Fibroblast of peridontal ligament (primary cell): ENCODE measurements at regions not wholly inside any gene's neighbourhood (a gene's known extent, or its start where the extent isn't known, plus 50 kb on each side); places are given as distances from the start of the nearest gene placed in this dataset.

Experiments
- DNase-seq: peaks from one replicate; pipeline ENCODE4 v3.0.0-alpha.2; 2010; ENCODE audit errors: extremely low read depth

- DNase-seq: no peak
Observed at GRCh38 chr9:91130796-91131318, 230.9 kb downstream of the AUH start.

- peak; percentile 97 for DNase-seq
Observed at GRCh38 chr9:91131433-91131839, 230.3 kb downstream of the AUH start.

DNA sequence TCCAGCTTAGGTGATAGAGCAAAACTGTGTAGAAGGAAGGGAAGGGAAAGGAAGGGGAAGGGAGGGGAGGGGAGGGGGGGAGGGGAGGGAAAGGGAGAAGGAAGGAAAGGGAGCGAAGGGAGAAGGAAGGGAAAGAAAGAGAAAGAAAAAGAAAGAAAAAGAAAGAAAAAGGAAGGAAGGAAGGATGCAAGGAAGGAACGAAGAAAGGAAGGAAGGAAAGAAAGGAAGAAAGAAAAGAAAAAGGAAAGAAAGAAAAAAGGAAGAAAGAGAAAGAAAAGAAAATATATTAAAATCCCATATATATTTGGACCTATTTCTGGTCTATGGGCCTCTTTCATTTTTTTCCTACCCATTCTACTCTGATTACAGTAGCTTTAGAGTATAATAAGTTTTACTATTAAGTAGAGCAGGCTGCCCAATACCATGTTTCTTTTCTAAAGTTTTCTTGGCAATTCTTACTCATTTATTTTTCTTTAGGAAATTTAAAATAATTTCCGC is 229.1 kb downstream of the AUH start:
- DNase-seq: no peak

GRCh38 chr9:91134608-91135007 is 227.1 kb downstream of the AUH start:
- DNase-seq: no peak

DNA sequence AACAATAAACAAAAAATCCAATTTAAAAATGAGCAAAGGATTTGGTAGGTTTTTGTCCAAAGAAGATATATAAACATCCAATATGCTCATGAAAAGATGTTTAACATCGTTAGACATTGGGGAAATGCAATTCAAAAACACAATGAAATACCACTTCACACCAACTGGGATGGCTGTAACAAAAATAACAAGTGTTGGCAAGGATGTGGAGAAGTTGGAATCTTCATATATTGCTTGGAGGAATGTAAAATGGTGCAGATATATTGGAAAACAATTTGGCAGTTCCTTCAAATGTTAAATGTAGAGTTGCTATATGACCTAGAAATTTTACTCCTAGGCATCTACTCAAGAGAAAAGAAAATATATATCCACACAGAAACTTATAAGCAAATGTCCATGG is 224.3 kb downstream of the AUH start:
- no peak for DNase-seq

GRCh38 chr9:91138760-91139159 is 223.0 kb downstream of the AUH start:
- no peak for DNase-seq

- DNase-seq: no peak
Observed at GRCh38 chr9:91141407-91141965, 220.2 kb downstream of the AUH start.

DNA sequence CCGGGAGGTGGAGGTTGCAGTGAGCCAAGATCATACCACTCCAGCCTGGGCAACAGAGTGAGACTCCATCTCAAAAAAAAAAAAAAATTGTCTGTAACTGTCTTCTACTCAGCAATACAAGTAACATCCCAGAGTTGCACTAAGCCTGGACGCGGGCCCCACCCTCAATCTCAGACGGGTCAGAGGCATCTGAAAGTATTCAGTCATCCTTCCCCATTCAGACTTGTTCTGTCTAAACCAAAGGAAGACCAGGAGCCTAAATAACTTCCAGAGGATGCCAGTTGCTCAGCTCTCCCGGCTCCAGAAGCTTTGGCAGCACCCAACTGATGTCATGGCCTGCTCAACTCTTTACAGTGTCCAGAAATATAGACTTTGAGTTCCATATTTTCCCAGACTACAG is 218.6 kb downstream of the AUH start:
- DNase-seq: no peak

DNA sequence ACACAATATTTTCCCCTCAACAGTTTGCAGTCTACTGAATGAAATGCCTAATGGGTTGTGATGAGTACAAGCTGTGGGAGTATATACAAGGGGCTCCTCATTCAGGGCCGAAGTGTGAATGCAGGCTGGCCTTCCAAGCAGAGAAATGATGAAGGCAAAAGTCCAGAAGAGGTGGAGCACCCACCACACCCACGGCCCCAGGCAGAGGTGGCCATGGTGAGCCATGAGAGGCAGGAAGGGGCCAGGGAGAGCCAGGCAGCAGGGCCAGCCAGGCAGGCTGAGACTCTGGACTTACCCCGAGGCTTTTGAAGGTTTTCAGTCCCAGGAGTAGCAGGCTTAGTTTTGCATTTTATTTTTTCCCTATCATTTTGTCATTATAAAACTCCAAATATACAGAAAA is 218.1 kb downstream of the AUH start:
- DNase-seq: no peak

DNA sequence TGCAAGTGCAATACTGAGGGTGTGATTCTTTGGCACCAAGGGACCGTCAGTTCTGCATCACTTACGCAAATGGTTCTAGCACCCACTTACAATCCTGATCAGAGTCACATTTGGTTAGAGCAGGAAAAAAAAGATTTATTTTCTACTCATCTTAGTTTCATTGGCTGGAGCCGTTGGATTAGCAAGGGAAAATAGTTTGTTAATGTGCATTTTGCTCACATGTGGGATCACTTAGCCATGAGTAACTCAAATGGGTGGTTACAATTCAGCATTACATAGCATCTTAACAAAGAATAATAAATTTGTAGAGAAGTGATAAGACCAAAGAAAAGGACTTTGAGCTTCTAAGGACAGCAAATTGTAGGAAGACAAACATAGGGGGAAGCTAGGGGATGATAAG is 216.9 kb downstream of the AUH start:
- DNase-seq: peak; percentile 93

DNA sequence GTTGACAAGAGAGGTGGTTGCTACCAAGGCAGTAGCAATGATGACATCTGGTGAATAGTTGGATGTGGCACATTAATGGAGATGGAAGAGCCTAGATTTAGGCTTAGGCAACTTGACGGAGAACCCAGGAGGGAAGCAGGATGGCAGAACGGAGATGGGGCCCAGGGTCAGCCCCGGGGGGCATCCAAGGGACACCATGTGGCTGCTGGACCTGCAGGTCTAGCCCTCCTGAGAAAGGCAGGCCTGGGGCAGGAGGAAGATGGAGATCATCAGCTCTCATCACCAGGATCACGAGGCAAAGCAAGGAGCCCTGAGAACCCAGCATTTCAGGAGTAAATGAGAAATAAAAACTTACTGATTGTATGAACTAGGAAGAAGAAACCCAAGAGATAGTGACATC is 216.2 kb downstream of the AUH start:
- no peak for DNase-seq

GRCh38 chr9:91146391-91147019 is 215.2 kb downstream of the AUH start:
- DNase-seq: no peak

- DNase-seq: no peak
Observed at GRCh38 chr9:91147079-91147708, 214.5 kb downstream of the AUH start.

- no peak for DNase-seq
Observed at GRCh38 chr9:91148306-91148705, 213.4 kb downstream of the AUH start.

DNA sequence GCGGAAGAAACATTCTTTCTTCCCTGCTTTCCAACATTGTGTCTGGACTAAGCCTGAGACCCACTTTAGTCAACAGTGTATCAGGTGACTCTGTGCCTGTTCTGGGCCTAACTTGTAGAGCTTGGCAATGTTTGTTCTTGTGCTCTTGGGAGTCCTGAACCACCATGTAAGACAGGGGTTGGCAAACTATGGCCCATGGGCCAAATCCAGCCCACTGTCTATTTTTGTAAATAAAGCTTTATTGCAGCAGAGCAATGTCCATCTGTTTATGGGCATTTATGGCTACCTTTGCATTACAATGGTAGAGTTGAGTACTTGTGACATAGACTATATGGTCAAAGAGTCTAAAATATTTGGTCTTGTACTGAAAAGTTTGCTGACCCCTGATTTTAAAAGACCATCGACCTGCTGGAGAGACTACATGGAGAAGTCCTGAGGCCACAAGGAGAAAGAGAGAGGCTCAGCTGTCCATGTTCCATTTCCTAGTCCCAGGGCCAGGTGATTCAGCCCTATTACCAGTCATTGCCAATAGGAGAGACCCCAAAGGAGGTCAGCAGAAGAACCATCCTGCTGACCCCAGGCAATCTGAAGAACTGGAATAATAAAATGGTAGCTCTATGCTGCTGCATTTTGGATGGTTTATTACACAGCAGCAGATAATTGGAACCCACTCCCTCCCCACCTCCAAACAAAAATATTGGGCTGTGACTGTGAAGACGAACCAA is 211.3 kb downstream of the AUH start:
- no peak for DNase-seq

DNA sequence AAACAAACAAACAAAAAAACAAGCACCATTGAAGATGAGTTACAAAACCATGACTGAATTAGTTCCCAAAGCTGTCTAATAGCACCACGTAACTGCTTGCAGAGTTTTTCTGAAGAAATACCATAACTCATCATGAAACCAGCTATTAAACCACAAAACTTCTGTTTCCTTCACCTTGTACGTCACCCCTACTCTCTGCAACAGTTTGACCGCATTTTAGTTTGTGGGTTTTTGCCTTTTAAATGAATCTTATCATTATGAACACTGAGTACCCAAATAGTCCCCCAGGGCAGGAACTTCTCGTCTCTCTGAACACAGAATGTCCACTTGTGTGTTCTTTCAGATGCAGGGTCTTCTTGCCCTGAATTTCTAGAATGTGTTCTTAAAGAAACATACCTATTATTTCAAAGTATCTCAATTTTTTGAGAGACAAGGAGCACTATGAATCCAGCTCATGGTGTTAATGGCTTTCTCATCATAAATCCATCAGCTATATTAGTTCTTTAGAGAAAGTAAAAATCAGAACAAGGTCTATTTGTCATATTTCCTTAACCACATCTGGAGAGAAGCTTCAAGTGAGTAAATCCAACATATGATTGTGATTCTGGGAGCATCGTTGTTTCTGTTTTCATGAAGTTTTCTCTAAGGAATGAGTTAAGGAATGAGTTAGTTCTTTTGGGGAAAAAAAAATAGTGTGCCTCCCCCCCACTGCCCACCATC is 210.6 kb downstream of the AUH start:
- DNase-seq: peak; percentile 96

DNA sequence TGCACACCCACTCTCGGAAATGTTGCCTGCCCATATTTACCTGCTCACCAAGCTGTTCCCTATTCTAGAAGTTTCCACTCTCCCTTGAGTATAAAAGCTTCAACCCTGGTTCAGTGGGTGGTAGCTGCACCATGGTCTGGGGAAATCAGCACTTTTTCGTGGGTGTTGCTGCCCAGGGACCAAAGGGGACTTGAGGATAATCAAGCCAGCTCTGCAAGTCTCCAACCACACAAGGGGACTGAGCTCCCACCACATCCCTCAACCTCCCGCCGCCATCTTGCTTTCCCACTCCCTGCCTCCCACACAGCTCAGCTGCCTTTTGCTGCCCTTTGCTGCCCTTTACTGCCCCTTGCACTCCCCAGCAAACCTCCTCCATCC is 210.0 kb downstream of the AUH start:
- DNase-seq: no peak

- DNase-seq: peak; percentile 67
Observed at GRCh38 chr9:91154686-91155085, 207.0 kb downstream of the AUH start.

DNA sequence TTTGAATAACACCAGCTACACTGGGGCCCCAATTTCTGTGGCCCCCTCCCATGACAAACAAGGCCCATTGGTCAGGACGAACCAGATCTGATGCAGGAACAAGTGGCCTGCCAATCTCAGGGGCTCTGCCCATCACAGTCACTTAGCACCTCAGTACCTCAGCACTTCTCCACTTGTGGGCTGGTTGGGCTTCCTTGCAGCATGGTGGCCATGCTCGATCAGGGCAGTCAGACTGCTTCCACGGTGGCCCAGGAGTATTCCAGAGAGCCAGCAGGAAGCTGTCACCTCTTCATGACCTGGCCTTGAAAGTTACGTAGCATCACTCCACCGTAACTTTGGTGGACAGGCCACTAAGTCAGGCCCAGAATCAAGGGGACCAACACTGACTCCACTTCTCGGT is 206.5 kb downstream of the AUH start:
- DNase-seq: no peak

GRCh38 chr9:91155746-91156376 is 205.9 kb downstream of the AUH start:
- no peak for DNase-seq

DNA sequence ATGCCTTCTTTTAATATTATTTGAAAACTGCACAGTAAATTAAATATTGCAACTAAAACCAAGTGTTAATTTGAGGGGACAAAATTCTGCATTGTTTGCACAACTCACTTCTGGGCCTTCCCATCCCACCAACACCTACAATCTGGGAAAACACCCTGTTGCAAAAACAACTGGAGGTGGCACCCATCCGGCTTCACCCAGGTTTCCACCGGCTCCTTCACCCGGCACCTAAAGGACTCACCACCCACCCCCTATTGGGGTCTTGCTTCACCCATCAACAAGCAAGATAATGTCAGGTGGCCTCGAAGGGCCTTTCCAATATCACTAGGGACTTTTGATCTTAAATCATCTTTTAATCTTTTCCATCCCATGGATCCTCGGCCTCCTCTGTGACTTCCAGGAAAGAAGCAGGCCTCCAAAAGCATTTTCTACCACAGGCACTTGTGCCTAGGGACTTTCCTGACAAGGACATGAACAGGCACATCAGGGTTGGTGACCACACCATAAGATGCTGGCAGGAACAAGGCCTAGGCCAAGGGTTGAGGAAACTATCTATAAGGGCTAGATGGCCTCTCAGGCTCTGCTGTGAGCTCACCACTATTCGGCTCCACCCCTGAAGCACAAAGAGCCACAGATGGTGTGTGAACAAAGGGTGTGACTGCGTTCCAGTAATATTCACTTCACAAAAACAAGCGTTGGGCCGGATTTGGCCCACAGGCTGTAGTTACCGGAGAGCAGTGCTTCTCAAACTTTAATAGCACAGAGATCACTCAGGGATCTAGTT is 205.1 kb downstream of the AUH start:
- DNase-seq: no peak
